Spinal cord (tissue), 9 donors: ENCODE measurements at regions not wholly inside any gene's neighbourhood (a gene's known extent, or its start where the extent isn't known, plus 50 kb on each side); places are given as distances from the start of the nearest gene placed in this dataset.

ENCODE experiments used
- DNase-seq, 6 donors: peaks; one replicate each; pipeline versions ENCODE4 v3.0.0 to v3.0.0-alpha.2; 2013 to 2015; ENCODE audit warnings: low spot score in 6 of 6, low read depth in 4 of 6
- H3K27ac ChIP-seq: one replicate; pipeline ENCODE4 v1.5.1; 2013; ENCODE audit warnings: low read depth, low read length, control low read depth
- H3K27me3 ChIP-seq: one replicate; pipeline ENCODE4 v1.6.1; 2013; ENCODE audit warnings: low read length; ENCODE audit not compliant: control insufficient read depth, insufficient read depth
- H3K36me3 ChIP-seq: one replicate; pipeline ENCODE4 v1.6.1; 2013; ENCODE audit warnings: low read length; ENCODE audit not compliant: control insufficient read depth, insufficient read depth
- H3K4me1 ChIP-seq: one replicate; pipeline ENCODE4 v1.6.1; 2013; ENCODE audit warnings: low read length; ENCODE audit not compliant: control insufficient read depth, insufficient read depth
- H3K4me3 ChIP-seq: one replicate; pipeline ENCODE4 v1.5.1; 2013; ENCODE audit warnings: low read depth, low read length, control low read depth
- H3K9me3 ChIP-seq: one replicate; pipeline ENCODE4 v1.6.1; 2013; ENCODE audit warnings: low read length; ENCODE audit not compliant: control insufficient read depth, insufficient read depth
- WGBS: methylation state at CpG from one replicate; pipeline ENCODE4 v1.1.5; 2013; ENCODE audit warnings: missing lambda C conversion rate; ENCODE audit not compliant: insufficient coverage; 5-methylcytosine and 5-hydroxymethylcytosine counted together
- donor health status: healthy.

- Histone ChIP-seq H3K27ac (no peak overlapping the region), H3K4me1 (no peaks in the 10 kb centered on the region), H3K9me3 (no peaks in the 10 kb centered on the region), H3K36me3 (no peaks in the 10 kb centered on the region), H3K27me3 (no peaks in the 10 kb centered on the region), H3K4me3 (no peak overlapping the region)
- 100% methylated on average over 1 of the region's 4 CpGs for WGBS
- no peak for DNase-seq
Observed at GRCh38 chr4:189022440-189023035, 883.3 kb downstream of the TRIML1 start.

GRCh38 chr4:189029976-189030504, 890.8 kb downstream of the TRIML1 start:
- Histone ChIP-seq H3K4me3 (no peak overlapping the region), H3K9me3 (no peaks in the 10 kb centered on the region), H3K27me3 (no peaks in the 10 kb centered on the region), H3K36me3 (no peaks in the 10 kb centered on the region), H3K27ac (no peak overlapping the region), H3K4me1 (no peaks in the 10 kb centered on the region)
- peak in 1 of 6 donors; percentile 58 for DNase-seq
- 70% methylated on average over 3 of the region's 9 CpGs for WGBS

GRCh38 chr4:189032606-189033338, 893.5 kb downstream of the TRIML1 start:
- H3K9me3 ChIP-seq = no peaks in the 10 kb centered on the region
- no peak for DNase-seq
- WGBS = 100% methylated on average over 2 of the region's 10 CpGs

DNA sequence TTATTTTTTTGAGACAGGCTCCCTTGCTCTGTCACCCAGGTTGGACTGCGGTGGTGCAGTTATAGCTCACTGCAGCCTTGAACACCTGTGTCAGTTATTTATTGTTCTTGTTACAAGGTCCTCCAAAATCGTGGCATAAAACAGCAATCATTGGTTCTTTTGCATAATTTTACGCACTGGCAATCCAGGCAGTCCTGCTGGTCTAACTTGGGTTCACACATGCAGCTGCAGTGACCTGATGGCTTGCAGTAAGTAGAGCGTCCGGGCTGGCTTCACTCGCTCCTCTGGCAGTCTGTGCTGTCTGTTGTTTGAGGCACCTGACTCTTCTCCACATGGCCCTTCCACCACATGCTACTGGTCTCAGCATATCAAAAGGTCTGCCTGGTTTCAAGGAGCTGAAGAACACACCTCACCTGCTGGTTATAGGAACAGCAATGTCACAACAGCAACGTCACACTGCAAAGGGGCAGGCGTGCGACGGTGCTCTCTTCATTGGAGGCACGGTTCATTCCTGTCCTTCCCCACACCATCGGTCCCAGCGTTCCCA, 894.6 kb downstream of the TRIML1 start:
- H3K4me1 ChIP-seq = no peaks in the 10 kb centered on the region

More at GRCh38 chr4:189032606-189033338, 893.5 kb downstream of the TRIML1 start:
- Histone ChIP-seq H3K27ac (no peak overlapping the region), H3K36me3 (no peaks in the 10 kb centered on the region), H3K27me3 (no peaks in the 10 kb centered on the region), H3K4me1 (no peaks in the 10 kb centered on the region), H3K4me3 (no peak overlapping the region)

DNA sequence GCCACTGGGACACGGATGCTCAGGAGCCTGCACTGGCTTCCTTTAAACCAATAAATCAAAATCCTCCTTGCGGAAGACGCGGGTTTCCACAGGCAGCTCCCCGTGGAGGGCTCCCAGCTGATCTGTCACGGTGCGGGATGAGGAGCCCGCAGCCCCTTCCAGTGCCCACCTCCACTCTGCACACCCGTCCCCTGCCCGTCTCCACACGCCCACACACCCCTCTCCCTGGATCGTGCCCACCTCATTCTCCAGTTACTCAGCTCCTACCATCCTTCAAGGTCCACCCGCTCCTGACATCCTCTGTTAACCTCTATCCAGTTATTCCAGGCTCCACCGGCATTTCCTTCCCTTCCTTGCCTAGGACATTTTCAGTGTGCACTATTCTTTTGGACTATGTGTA, 895.9 kb downstream of the TRIML1 start:
- 88% methylated on average over 12 of the region's 14 CpGs for WGBS

More for the DNA sequence above, 894.6 kb downstream of the TRIML1 start:
- DNase-seq = no peak
- no peak overlapping the region for H3K27ac ChIP-seq
- no peaks in the 10 kb centered on the region for H3K27me3 ChIP-seq
- no peak overlapping the region for H3K4me3 ChIP-seq
- WGBS = 96% methylated on average over 11 of the region's 13 CpGs
- H3K9me3 ChIP-seq = no peaks in the 10 kb centered on the region
- no peaks in the 10 kb centered on the region for H3K36me3 ChIP-seq

GRCh38 chr4:189035654-189036053, 896.4 kb downstream of the TRIML1 start:
- Histone ChIP-seq H3K4me3 (no peak overlapping the region), H3K27me3 (no peaks in the 10 kb centered on the region), H3K27ac (no peak overlapping the region), H3K9me3 (no peaks in the 10 kb centered on the region), H3K36me3 (no peaks in the 10 kb centered on the region), H3K4me1 (no peaks in the 10 kb centered on the region)
- no peak for DNase-seq
- whole genome bisulfite sequencing = 92% methylated on average over 18 of the region's 19 CpGs

More for the DNA sequence above, 895.9 kb downstream of the TRIML1 start:
- no peaks in the 10 kb centered on the region for H3K27me3 ChIP-seq
- no peak overlapping the region for H3K27ac ChIP-seq
- H3K9me3 ChIP-seq = no peaks in the 10 kb centered on the region
- H3K4me3 ChIP-seq = no peak overlapping the region
- no peaks in the 10 kb centered on the region for H3K4me1 ChIP-seq
- no peaks in the 10 kb centered on the region for H3K36me3 ChIP-seq
- DNase-seq = no peak

GRCh38 chr4:189036906-189037305, 897.7 kb downstream of the TRIML1 start:
- H3K4me3 ChIP-seq = no peak overlapping the region
- no peaks in the 10 kb centered on the region for H3K9me3 ChIP-seq
- no peaks in the 10 kb centered on the region for H3K4me1 ChIP-seq
- no peaks in the 10 kb centered on the region for H3K36me3 ChIP-seq
- 83% methylated on average over 2 of the region's 6 CpGs for WGBS
- no peak for DNase-seq
- no peak overlapping the region for H3K27ac ChIP-seq
- H3K27me3 ChIP-seq = no peaks in the 10 kb centered on the region

- no peaks in the 10 kb centered on the region for H3K9me3 ChIP-seq
Observed at GRCh38 chr4:189046642-189047041, 894.0 kb upstream of the FRG1 start.

DNA sequence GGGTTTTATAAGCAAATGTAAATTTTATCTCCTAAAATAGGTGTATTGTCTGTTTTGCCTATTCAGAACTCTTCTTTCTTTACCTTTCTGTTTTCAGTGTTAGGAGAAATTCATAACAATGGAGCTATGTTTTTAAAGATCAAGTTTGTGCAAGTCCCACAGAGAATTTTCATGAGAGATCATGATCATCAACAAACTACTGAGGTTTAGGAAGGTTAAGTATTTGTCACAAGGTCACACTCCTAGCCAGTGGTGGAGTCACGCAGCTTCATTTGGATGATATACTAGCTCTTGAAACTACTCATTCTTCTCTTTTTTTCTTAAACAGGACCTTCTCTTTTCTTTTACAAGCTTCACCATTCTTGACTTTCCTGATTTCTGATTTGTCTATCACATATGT, 892.6 kb upstream of the FRG1 start:
- Histone ChIP-seq H3K27me3 (no peaks in the 10 kb centered on the region), H3K27ac (no peak overlapping the region), H3K4me3 (no peak overlapping the region), H3K9me3 (no peaks in the 10 kb centered on the region), H3K36me3 (no peaks in the 10 kb centered on the region), H3K4me1 (no peaks in the 10 kb centered on the region)
- DNase-seq = no peak
- WGBS = 83% methylated on average over 1 of the region's 1 CpG

More at GRCh38 chr4:189046642-189047041, 894.0 kb upstream of the FRG1 start:
- Histone ChIP-seq H3K36me3 (no peaks in the 10 kb centered on the region), H3K27ac (no peak overlapping the region), H3K27me3 (no peaks in the 10 kb centered on the region), H3K4me3 (no peak overlapping the region), H3K4me1 (no peaks in the 10 kb centered on the region)
- DNase-seq = peak in 1 of 6 donors; percentile 22
- WGBS = no CpG with 5 or more reads among the region's 1 CpG
